ENCODE measurements at regions not wholly inside any gene's neighbourhood (a gene's known extent, or its start where the extent isn't known, plus 50 kb on each side); places are given as distances from the start of the nearest gene placed in this dataset.

GRCh38 chr3:150081084-150081483, 110.4 kb upstream of the PFN2 start:
- FAIRE-seq, result no peak

DNA sequence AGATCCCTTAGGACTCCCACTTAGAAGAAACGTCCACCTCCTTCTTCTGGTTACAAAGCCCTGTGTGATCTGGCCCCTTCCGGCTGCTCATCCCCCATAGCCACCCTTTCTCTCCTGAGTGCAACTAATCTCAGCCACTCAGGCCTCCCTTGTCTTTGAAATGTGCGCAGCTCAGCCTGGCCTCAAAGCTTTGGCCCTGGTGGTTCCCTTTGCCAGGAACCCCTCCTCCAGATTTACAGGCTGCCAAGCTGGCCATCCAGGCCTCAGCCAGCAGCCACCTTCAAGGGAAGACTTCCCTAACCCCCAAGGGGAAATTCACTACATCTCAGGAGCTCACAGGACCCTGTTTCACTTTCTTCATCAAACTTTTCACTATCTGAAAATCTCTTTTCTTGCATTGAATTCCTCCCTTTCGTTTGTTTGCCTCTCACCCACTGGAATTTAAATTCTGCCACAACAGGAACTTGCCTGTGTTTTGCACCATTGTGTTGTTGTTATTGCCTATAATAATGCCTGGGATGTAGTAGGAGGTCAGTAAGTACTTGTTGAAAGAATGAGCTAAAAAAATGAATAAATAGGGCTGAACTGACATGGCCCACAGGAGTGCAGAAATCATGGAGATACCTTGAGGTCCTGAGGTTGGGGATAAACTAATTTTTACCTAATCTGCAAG, 109.5 kb upstream of the PFN2 start:
- no peak for FAIRE-seq

- FAIRE-seq, result no peak
These were observed 108.5 kb upstream of the PFN2 start for GRCh38 chr3:150079029-150079739.

DNA sequence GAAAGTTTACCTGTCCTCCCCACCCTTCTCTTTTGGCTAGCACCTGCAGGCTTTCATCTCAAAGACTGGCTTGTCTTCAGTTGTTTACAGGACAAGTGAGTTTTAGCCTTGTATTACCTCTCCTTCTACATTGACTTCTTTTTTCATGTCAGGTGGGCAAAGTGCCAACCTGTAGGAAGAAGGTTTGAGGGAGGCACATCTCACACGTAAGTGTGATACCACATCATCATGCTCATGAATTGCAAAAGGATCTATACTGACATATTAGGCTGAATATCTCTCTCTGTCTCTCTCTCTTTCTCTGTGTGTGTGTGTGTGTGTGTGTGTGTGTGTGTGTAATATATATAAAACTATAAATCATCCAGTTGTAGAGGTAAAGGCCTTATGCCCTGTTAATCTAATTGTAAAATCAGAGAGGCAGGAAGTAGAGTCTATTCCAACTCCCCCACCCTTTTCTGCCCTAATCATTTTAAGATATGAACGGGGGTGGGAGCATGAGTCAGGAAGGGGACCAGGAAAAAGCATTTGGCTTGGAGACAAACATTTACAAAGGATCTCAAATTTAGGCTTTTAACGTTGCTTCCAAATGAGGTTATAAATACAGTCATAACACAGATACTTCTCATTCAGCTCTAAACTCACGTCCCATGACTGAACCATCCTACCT, 107.0 kb upstream of the PFN2 start:
- no peak for FAIRE-seq

DNA sequence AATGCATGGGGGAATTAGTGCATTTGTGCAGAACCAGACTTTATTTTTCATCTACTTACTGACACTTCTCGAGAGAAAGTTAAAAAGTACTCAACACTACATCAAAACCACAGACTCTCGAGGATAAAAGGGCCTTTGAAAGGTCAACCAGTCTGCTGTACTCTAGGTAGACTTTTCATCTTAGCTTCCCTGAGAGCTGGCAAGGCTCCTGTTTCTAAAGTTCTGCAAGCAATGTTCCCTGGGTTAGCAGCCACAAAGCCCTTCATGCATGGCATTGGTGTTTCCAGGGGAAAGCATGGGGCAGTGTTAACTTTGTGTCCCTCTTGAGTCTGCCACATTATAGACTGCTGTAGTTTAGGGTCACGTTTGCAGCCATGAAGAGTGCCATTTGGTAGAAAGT, 106.4 kb upstream of the PFN2 start:
- no peak for FAIRE-seq

DNA sequence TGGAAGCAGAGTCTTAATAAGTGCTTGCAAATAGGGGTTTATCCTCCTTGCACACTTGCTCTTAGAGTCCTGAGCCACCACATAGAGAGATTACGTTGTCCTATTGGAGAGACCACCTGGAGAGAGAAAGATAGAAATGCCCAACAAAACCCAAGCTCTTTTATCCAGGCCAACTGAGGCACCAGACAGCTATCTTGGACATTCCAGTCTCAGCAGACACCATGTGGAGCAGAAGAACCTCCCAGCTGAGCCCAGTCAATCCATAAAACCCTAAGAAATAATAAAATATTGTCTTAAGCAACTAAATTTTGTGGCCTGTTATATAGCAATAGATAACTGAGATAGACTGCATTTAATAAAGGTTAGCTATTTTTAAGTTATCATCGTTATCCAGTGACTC, 105.7 kb upstream of the PFN2 start:
- FAIRE-seq, result no peak

- no peak for FAIRE-seq
These were observed 104.7 kb upstream of the PFN2 start for GRCh38 chr3:150075417-150075865.

GRCh38 chr3:150074697-150075416, 104.2 kb upstream of the PFN2 start:
- no peak for FAIRE-seq

GRCh38 chr3:150074277-150074676, 103.6 kb upstream of the PFN2 start:
- no peak for FAIRE-seq

DNA sequence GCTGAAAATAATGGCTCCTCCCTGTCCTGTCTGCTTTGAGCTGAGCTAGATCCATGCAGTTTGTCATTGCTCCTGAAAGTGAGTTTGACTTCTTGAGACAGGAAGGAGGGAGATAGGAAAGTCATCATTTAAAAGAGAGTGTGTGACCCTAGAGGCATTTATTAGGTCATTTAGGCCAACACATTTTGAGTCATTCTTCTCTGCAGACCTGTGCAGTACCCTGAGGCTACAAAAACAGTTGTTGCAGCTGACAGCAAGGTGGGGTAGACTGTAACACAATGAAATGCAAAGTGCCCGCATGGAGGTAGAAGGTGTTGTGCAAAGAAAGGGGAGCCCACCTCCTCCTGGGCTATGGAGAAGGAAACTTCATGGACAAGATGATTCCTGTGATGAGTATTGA, 102.8 kb upstream of the PFN2 start:
- FAIRE-seq, result no peak

GRCh38 chr3:150073031-150073430, 102.3 kb upstream of the PFN2 start:
- no peak for FAIRE-seq

GRCh38 chr3:150072576-150072975, 101.9 kb upstream of the PFN2 start:
- no peak for FAIRE-seq

DNA sequence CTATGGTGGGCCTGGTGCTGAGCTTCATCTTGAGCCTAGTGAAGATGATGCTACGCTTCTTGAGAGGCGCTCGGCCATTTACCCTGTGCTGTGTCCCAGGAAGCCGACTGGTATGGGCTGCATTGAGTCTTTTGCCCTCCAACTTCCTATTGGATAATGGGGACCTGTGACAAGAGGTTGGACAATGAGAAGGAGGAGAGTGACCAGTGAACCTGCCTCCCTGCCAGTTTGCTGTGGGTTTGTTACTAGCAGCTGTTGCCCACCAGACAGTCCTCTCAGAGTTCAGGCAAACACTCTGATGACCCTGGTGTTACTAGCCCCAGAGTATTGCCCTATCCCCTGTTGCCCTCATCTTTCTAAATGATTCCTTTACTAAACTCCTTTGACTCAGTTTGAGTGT, 99.6 kb upstream of the PFN2 start:
- FAIRE-seq, result no peak

- no peak for FAIRE-seq
These were observed 98.9 kb upstream of the PFN2 start for GRCh38 chr3:150069633-150070032.

- FAIRE-seq, result no peak
These were observed 98.4 kb upstream of the PFN2 start for GRCh38 chr3:150069154-150069527.

GRCh38 chr3:150068440-150069153, 97.9 kb upstream of the PFN2 start:
- FAIRE-seq, result no peak

GRCh38 chr3:150067561-150067960, 96.9 kb upstream of the PFN2 start:
- no peak for FAIRE-seq

GRCh38 chr3:150064971-150065370, 94.3 kb upstream of the PFN2 start:
- no peak for FAIRE-seq

DNA sequence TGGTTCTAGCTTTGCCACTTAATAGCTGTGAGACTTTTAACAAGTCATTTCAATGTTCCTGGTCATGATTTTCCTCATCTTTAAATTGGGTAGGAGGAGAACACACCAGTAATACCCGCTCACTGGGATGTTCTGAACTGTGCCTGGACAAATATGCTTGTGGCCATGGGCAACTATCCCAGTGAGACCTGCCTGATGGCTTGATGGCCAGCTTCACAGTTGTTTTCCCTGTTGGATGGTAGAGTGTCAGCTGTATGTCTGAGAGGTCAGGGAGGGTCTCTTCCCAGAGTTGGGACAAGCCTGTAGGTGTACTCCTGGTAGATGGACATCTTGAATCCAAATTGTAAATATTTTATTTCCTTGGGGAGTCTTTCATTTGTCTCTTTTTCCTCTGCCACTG, 92.5 kb upstream of the PFN2 start:
- FAIRE-seq, result no peak

GRCh38 chr3:150062492-150062891, 91.8 kb upstream of the PFN2 start:
- no peak for FAIRE-seq

DNA sequence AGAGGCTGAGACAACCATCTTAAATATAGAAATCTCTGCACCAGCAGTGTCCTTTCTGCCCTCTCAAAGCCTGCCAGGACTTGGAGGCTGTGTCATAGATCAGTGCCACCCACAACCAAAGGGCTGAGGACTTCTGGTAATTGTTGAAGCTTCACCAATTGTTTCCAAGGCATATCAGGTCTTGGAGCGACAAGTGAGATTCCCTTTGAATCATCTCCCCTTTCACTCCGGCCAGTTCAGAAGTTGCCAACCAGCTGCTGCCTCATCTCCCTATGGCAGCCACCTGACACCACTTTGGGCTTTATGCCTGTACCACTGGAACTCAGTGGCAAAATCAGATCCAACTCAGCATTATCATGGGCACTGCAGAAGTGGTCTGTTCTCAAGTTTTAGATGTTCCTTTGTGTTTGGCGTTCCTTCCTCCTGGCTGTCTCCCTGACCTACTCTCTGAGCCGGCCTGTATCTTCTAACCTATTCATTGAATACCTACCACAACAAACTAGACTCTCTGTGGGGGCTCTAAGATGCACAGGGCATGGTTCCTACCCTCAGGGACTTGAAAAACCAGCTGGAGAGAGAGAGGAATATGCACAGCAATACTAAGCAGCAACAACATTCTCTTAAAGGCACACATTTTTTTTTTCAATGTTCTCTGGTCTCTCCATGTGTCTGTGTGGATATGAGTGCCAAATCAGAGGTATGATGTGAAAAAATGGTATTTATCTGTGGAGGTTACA, 90.8 kb upstream of the PFN2 start:
- FAIRE-seq, result no peak

GRCh38 chr3:150059729-150060128, 89.0 kb upstream of the PFN2 start:
- FAIRE-seq, result no peak

Data from G401.6 (cell line).